KBM-7 (cell line): ENCODE measurements at regions not wholly inside any gene's neighbourhood (a gene's known extent, or its start where the extent isn't known, plus 50 kb on each side); places are given as distances from the start of the nearest gene placed in this dataset.

Experiments used
- DNase-seq: peaks from one replicate; pipeline ENCODE4 v3.0.0-alpha.2; 2015
- in situ Hi-C: fragments of 300-500 bp; cut with MboI; formaldehyde crosslinking; loops from 2 replicates; pipeline ENCODE4 v1.14.3; 2020; ENCODE audit warnings: low sequenced_read_pairs, low pct_unique_long_range_greater_than_20kb, mixed read lengths

DNA sequence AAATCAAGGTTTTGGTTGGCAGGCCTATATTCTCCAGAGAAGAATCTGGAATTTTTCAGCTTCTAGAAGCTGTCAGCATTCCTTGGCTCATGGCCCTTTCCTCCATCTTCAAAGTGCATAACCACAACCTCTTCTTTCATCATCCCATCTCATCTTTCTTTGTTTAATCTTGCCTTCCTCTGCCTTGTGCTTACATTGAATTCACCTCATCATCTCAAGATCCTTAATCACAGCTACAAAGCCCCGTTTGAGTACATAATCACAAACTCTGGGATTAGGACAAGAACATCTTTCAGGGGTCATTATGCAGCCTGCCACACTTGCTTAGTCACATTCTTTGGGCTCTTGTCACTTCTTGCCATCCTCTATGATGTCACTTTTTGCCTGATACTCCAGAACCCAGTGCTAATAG lies 130.3 kb downstream of the FOXD1 start:
- DNase-seq: no peak
- in situ Hi-C loops: no loop called here

DNA sequence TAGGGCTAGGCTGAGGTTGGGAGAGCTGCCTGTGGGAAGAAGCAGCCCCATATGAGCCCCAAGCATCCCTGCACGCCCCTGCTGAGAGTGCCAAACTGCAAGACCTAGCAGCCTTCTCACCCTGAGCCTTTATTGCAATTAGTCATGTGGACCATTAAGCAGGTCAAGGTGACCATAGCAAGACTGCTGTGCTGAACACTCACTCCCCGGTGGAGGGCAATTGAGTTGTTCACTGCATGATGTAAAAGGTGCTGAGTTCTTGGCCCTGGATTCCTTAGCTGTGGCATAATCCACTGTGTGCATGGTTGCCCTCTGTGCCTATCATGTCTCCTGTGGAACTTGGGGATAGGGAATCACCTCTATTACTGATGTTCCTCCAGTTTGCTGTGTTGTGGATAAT lies 131.1 kb downstream of the FOXD1 start:
- in situ Hi-C loops: no loop called here
- no peak for DNase-seq

DNA sequence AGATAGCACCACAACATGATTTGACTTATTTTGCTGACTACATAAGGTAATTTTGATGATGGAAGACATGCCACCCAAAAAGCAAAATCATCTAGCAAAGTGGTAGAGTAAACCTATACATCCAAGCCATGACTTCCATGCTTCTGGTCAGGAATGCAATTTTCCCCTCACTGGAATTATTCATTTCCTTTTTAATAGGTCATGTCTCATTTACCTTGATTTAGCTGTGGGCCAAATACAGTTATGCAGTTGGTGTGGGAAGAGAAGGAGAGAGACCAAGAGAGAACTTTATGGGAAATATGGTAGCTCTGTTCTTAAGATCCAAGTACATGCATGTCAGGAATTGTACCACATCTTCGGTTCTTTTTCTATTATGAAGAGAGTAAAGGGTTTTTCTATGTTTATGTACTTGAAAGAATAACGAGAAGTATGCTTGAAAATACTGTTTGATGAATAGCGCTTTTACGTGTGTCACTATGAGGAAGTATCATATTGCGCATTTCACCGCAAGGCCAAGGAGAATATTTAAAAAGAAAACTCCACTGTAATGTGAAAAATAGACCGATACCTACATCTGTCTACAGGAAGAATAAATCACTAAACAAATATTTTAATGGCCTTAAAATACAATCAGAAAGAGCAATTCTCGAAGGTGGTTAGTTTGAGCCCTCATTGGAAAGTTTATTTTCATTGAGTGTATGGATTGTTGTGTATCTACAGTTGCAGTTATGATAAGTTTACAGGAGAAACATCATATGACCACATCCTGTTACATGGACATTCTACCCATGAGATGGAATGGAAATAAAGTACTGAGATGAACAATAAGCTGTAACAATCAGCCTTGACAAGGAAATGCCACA lies 134.0 kb downstream of the FOXD1 start:
- no peak for DNase-seq
- in situ Hi-C loops: no loop called here

DNA sequence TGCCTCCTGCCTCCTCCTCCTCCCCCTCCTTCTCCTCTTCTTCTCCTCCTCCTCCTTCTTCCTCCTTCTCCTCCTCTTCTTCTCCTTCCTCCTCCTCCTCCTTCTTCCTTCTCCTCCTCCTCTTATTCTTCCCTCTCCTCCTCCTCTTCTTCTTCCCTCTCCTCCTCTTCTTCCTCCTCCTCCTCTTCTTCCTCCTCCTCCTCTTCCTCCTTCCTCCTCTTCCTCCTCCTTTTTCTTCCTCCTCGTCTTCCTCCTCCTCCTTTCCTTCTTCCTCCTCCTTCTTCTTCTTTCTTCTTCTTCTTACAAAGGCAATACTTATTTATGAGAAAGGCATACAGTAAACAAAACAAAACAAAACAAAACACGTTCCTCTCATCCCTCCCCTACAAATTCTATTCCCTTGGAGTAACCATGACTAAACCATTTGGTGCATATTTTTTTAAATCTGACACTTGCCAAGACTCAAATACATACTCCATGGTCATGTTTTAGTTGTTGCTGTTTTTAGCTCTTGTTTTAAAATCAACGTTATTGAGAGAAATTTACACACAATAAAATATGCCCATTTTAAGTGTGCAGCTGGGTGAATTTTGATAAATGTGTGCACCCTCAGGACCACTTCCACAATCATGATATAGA lies 135.6 kb downstream of the FOXD1 start:
- no peak for DNase-seq

DNA sequence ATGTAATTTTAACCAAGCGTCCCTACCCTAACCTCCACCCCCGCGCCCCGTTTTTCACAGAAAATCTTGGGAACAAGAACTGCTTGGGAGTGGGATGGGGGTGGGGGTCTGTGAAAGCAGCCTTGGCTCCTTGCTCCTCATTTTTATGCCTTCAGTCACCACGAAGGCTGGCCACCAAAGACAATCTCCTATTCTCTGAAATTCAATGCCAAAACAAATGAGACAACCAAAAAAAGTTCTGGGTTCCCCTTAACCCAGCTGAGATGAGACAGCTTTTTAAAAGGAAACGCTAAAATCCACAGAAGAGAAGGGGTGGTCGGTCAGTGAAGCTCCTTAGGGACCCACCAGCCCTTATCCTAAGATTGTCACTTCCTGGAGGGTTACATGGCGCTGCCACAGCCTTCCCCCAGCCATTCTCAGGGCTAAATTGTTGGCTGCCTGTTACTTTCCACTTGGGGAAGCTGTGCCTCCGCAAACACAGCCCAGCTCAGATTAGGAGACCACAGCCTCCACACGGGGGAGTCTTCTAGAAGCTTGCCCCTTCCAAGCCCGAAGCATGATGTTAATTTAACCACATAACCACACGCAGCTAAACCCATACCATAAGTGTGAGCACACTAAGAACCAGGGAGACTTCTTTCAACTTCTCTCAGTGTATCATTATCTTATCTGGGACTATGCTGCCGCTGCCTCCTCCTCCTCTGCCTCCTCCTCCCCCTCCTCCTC lies 136.3 kb downstream of the FOXD1 start:
- in situ Hi-C loops: no loop called here
- peak; percentile 63 for DNase-seq

More for the DNA sequence above, 135.6 kb downstream of the FOXD1 start:
- in situ Hi-C loops: no loop called here

DNA sequence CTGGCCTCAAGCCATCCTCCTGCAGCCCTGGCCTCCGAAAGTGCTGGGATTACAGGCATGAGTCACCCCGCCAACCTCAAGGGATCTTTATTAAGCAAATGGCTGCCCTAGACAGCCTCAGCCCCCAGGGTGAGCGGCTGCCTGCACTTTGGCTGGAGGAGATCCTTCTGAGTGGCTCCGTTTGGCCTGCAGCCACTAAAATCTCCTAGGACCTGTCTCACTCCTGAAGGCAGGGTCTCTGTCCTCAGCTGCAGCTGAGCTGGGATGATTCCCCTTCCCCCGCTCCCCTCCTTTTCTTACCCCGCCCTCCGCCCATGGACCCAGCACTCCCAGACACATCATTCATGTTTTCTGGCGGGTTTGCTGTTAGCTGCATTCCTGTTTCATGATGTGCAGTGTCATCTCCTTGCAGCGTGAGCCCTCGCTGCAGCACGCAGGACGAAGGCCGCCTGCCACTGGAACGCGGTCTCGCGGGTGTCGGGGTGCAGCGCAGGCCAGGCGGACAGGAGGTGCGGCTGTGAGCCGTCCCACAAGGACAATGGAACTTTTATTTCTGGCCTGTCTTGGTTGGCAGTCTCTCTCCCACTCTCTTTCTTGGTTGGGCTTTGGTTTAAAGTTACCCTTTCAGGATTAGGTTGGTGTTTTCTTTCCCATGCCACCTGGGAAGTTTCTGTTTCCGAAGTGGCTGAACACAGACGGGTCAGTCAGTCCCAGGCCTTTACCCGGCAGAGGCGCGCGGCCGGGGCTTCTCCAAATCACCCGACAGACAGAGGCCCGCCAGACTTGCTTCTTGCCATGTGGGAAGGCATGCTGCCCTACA lies 137.1 kb downstream of the FOXD1 start:
- no peak for DNase-seq
- in situ Hi-C loops: no loop called here

DNA sequence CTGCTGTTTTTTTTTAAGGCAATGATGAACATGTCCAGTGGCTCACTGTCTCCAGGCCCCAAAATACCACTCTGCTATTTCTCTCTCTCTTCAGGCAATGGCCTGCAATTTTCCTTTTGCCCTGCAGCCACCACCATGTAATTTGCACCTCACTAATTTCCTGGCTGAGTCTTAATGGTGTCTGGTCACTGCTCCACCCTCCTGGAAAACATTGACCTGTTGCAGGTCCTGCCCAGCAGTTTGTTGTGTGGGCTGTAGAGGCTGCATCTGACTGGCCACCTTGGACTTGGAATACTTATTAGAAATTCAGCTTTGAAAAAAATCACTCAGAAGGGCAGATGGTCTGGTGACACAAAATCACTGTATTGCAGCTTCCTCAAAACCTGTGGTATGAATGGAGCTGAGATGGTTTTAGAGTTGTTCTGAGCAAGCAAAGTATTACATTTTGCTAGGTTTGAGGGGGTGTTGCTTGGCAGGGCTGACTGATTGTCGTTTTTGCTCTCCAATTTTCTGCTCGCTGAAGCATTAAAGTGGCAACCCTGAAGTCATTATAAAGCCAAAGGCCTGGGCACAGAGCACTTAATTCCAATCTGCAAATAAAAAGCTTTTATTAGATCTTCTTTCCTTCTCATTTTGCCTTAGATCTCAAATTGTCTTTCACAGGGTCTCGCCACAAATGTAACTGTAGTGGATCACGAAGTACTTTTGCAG lies 134.8 kb downstream of the TMEM174 start:
- in situ Hi-C loops: no loop called here
- no peak for DNase-seq

DNA sequence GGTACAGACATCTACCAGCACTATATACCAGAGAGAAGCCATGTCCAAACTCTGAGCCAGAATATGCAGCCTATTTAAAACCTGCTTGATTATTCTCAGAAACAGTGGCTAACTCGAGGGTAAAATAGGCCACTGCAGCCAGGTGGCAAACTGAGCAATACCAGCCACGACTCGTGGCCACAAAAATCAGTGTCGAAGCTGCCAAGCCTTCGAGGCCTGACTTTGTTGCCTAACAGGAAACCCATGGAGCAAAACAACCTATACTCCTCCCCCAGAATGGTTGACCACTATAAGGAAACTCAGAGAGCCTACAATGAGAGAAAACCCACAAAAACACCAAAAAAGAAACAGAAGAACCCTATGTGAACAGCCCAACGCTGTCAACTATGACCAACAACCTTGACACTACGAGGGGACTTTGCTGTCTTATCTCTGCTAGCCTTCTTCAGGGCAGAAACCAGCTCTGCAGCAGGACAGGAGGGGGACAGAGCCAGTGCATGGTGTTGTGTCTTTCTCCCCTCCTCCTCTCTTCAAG lies 133.8 kb downstream of the TMEM174 start:
- no peak for DNase-seq
- in situ Hi-C loops: no loop called here

DNA sequence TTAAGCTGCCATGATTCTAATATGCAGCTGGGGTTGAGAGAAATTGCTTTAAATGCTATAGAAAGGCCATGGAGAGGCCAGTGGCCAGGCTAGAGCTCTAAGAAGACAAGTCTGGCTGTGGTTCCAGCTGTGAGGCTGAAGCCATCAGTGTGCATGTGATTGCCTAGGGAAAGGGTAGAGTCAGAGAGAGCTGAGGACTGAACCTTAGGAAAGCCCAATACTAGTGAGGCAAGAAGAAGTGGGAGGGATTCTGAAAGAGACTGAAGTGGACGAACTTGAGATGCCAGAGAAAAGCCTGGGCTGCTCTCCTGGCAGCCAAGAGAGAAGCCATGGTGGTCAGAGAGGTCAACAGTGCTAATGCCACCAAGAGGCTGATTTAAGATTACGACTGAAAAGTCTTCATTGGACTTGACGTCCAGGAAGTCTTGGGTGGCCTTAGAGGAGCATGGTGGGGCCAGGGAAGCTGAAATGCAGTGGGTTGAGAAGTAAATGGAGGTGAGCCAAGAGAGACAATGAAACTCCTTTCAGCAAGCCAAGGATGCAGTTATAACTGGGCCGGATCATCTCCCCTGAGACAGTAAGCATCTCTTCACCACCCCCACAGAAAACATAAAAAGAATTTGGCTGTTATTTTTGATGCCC lies 133.2 kb downstream of the TMEM174 start:
- no peak for DNase-seq
- in situ Hi-C loops: no loop called here

DNA sequence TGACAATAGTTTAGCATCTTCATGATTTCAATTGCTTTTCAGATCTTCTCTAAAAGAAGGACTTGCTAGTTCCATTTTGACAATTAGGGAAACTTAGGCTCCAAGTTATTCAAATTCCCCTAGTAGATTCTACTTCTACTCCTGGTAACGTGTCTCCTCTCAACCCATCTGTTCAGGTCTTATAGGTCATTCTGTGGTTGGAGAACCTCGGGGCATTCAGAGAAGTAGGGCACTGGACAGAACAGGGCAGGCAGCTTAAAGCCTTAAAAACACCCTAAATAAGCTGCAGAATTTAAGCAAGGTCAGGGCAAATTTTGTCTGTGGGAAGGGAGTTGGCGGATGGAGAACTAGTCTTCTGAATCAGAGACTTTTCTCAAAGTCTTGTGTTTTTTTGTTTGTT lies 132.4 kb downstream of the TMEM174 start:
- no peak for DNase-seq
- in situ Hi-C loops: no loop called here

DNA sequence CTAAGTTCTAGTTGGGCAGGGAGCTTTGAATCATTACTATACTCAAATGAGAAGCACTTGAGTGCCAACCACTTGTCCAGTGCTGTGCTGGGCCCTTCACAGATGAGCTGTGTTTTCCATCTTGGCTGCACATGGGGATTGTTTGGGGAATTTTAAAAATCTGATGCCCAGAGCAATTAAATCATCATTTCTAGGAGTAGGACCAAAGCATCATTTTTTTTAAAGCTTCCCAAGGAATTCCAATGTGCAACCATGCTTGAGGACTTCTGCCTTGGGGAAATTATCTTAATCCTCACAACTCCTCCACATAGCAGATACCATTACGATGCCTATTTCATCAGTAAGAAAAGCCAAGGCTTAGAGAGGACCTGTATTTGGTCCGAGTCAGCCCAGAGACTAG lies 131.4 kb downstream of the TMEM174 start:
- in situ Hi-C loops: no loop called here
- DNase-seq: no peak

DNA sequence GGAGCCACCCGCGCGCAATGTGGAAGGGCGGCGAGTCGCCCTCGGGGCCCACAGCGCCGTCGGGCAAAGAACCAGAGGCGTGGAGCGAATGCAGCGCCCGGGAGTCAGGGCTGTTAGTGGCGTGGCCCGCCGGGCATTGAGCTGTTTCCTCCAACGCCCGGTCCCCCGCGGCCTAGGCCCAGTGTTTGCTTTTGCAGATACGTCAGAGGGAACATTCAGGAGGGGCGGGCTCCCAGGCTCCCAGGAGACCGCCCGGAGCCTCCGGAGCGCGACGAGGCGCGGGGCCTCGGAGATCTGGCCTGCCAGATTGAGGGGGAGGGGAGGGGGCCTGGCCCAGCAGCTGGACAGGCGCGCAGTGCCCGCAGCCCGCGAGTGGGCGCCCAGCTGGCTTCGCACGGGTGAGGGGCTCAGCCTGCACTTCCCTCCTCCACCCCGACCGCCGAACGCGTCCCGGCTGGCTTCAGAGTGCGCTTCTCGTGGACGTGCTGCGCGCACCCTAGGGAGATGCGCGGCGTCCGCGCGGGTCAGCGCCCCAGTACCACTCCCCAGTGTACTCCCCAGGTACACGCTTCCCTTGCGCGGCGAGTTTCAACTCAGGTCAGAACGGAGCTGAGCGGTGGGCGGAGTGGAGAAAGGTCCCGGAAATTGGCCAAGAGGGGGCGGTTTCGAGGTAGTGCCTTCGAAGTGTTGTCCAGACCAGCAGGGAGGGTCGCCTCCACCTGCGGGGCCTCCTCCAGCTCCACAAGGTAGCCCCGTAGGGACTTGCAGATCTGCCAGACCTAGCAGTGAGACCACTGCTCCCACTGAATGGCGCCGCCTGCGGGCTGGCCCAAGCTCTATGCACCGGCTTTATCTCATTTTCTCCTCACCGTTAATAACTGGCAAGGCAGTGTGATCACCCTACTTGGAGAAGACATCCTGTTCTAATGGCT lies 130.4 kb downstream of the TMEM174 start:
- no peak for DNase-seq
- in situ Hi-C loops: no loop called here

DNA sequence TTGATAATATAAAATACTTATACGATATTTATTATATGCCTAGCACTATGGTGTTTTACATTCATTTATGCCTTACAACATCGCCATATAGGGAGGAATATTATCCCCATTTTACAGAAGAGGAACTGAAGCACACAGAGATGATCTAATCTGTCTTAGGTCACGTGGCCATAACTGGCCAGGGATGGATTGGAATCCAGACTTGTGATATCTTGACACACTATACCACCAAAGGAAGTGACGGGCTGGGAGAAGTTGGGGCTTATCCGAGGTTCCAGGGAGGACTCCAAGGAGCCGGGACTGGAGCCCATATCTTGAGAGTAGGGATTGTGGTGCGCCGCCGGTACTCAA lies 129.8 kb downstream of the TMEM174 start:
- in situ Hi-C loops: no loop called here
- no peak for DNase-seq

DNA sequence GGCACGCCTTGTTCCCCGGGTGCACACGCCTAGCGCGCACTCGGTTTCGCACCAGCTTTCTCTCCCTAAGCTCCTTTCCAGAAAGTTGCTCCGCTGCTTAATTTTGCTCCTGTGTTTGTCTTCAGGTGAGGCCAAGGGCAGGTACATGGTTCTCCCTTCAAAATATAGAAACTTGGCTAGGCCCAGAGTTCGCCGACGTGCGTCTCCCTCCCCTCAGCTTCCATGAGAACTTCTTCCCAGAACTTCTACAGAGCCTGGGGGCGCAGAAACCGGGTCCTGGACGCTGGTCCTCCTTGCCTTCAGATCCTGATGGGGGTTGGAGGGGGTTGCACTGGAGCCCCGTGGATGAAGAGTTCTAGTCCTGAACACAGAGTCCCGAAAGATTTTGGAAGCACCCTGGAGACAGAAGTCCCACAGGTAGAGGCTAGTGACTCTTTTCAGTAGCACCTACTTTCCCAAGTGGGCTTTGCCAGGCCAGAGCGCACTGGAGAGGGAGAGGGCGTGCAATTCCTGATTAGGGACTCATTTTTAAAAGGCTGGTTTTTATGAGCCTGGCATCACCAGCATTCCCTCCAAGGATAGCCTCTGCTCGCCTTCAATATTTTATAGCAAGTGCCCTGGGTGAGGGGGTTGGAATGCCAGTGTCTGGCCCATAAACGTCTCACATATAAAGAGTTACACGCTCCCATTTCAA lies 128.4 kb downstream of the TMEM174 start:
- in situ Hi-C loops: no loop called here
- DNase-seq: no peak

DNA sequence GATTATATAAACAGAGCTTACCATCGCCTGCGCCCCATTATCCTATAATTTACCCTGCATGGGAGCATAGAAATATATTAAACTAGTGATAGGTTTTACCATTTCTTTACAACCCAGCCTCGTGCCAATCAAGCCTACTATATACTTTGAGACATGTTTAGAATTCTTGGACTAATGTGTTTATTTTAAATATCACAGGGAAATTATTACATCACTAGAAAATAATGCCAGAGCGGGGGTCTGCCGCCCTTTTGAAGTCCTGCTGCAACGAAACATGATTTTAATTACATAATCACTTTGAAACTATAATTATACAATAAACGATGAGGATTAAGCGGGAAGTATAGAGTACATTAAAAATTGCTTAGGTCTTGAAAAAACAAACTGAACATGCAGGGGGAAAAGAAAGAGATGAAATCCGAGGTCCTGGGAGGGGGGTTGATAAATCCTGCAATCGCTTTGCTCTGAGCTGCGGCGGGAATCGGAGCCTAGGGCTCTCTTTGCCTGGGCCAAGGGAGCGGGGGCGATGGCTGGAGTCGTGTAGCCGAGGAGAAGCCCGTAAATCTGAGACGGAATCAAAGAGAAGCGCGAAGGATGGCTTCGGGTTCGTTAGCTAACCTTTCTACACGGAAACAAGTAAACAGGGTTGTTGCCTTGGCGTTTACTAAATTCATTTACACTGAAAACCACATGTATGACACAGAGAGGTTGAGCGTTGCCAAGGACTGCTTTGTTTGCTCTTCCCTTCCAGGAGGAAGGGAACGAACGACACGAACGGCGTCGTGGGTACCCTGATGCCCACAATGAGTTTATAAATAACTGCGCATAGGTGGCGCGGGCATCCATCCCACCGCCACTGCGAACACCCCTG lies 127.6 kb downstream of the TMEM174 start:
- no peak for DNase-seq
- in situ Hi-C loops: no loop called here
